ENCODE measurements at regions not wholly inside any gene's neighbourhood (a gene's known extent, or its start where the extent isn't known, plus 50 kb on each side); places are given as distances from the start of the nearest gene placed in this dataset.

DNA sequence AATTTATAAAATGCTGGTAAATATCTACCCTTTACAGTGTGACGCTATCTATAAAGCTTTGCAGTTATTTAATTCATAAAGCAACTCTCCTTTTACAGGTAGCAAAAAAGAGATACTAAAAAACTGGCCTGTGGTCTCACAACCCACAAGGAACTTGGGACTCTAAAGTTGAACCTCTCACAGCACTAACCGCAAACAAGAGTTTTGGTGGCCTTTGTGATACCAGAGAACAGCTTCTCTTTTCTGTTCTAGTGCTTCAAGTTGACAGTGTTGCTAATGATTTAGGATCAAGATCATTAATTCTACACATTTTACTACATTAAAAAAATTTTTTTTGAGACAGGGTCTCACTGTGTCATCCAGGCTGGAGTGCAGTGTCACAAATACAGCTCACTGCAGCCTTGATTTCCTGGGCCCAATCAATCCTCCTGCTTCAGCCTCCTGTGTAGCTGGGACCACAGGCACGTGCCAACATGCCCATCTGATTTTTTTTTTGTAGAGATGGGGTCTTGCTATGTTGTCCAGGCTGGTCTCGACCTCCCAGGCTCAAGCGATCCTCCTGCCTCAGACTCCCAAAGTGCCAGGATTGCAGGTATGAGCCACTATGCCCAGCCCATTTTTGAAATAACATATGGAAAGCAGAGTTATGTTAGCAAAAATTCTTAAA, 56.0 kb upstream of the ST8SIA6 start:
- in situ Hi-C loops (cut with MboI; ENCODE audit: low sequenced_read_pairs, unreplicated experiment) = no loop called here
- peak; percentile 23 for DNase-seq (ENCODE audit: low spot score)
- TF ChIP-seq, protein P1, sequence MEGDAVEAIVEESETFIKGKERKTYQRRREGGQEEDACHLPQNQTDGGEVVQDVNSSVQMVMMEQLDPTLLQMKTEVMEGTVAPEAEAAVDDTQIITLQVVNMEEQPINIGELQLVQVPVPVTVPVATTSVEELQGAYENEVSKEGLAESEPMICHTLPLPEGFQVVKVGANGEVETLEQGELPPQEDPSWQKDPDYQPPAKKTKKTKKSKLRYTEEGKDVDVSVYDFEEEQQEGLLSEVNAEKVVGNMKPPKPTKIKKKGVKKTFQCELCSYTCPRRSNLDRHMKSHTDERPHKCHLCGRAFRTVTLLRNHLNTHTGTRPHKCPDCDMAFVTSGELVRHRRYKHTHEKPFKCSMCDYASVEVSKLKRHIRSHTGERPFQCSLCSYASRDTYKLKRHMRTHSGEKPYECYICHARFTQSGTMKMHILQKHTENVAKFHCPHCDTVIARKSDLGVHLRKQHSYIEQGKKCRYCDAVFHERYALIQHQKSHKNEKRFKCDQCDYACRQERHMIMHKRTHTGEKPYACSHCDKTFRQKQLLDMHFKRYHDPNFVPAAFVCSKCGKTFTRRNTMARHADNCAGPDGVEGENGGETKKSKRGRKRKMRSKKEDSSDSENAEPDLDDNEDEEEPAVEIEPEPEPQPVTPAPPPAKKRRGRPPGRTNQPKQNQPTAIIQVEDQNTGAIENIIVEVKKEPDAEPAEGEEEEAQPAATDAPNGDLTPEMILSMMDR (IDR thresholded peaks at IDR 0.05; ENCODE audit: borderline replicate concordance, control extremely low read depth, extremely low read depth, insufficient read depth, missing control alignments) = no peak

DNA sequence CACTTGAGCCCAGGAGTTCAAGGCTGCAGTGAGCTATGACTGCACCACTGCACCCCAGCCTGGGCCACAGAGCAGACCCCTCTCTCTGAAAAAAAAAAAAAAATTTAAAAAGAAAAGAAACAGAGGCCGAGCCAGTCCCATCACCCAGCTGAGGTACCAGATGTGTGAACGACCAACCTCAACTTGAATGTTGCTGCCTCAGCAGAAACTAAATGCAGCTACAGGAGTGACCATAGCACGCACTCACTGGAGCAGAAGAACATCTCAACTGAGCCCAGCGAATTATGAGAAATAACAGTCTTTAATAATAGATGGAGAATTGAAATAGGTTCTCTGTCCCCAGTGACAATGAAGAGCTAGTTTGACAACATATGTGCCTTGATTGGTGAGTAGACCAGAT, 53.1 kb upstream of the ST8SIA6 start:
- TF ChIP-seq, protein P1 (IDR thresholded peaks at IDR 0.05; ENCODE audit: borderline replicate concordance, control extremely low read depth, extremely low read depth, insufficient read depth, missing control alignments) = no peak
- no peak for DNase-seq (ENCODE audit: low spot score)
- in situ Hi-C loops (cut with MboI; ENCODE audit: low sequenced_read_pairs, unreplicated experiment) = no loop called here

DNA sequence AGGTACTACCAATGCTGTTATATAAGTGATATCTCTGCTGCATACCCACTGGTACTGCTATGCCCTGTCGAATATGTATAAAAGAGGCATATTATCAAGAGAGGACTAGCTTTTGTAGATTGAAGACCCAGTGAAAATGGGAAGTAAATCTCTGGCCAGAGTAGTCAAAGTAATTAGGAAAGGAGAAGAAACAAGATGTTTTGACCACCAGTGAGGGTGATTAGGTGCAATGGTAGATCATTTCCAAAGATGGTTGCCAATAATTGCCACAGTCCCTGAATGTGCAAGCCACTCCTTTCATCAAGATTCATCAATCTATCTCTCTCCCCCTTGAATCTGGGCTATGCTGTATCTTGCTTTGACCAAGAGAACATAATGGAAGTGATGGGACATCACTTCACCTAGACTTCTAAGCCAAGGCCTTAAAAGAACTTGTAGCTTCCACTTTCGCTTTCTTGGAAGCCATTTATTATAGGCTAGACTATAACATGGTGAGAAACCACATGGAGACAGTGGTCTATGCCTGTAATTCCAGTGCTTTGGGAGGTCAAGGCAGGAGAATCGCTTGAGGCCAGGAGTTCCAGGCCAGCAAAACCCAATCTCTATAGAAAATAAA, 52.6 kb upstream of the ST8SIA6 start:
- TF ChIP-seq, protein P1 (IDR thresholded peaks at IDR 0.05; ENCODE audit: borderline replicate concordance, control extremely low read depth, extremely low read depth, insufficient read depth, missing control alignments) = no peak
- no peak for DNase-seq (ENCODE audit: low spot score)
- in situ Hi-C loops (cut with MboI; ENCODE audit: low sequenced_read_pairs, unreplicated experiment) = no loop called here

DNA sequence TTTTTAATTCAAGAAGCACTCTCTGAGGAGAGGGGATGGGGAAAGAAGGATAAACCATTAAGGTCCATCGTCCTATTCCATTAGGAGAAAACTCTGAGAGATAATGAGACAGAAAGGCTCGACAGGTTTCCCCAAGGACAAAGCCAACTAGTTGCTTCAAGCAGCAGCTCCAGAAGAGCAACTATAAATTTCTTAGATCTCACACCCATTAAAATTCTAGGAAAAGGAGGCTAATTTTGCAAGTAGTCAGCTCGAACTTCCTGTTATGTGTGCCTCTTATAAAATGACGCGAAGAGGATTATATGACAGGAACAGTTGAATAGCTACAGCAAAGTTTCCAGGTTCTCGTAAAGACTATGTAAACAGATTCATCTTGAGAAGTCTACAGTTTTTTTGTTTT, 52.0 kb upstream of the ST8SIA6 start:
- in situ Hi-C loops (cut with MboI; ENCODE audit: low sequenced_read_pairs, unreplicated experiment) = no loop called here
- no peak for DNase-seq (ENCODE audit: low spot score)
- TF ChIP-seq, protein P1 (IDR thresholded peaks at IDR 0.05; ENCODE audit: borderline replicate concordance, control extremely low read depth, extremely low read depth, insufficient read depth, missing control alignments) = no peak

DNA sequence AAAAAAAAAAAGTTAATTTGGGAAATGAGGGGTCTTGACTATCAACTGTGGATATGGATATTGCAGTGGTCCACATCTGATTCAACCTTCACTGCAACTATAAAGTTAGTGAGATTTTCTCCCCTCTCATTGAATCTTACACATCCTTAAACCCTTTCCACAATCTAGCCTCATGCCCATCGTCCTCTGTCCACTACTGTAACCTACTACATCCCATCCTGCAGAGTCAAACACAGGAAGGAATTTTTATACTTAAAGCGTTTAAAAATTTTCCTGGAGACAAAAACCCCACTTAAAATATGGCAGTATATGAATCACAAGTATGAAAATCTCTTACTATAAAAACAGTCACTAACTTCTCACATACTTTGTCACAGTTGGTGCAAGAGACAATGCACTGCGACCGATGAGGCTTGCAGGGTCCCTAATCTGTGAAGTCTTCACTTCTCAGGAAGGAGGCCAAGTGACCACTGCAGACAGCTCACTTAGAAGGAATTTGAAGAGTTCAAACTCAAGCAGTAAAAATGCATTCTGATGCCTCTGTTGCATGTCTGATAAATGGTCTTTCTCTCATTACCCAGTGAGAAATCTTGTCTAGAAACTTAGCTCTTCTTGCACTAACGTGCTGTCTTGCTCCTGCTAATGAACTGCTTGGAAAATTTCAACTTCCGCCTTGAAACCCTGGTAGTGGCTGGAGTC, 50.3 kb upstream of the ST8SIA6 start:
- TF ChIP-seq, protein P1 (IDR thresholded peaks at IDR 0.05; ENCODE audit: borderline replicate concordance, control extremely low read depth, extremely low read depth, insufficient read depth, missing control alignments) = no peak
- in situ Hi-C loops (cut with MboI; ENCODE audit: low sequenced_read_pairs, unreplicated experiment) = no loop called here
- DNase-seq (ENCODE audit: low spot score) = no peak

Measured in GM13976 (cell line).